ENCODE measurements at regions not wholly inside any gene's neighbourhood (a gene's known extent, or its start where the extent isn't known, plus 50 kb on each side); places are given as distances from the start of the nearest gene placed in this dataset.

- TF ChIP-seq, protein P1, sequence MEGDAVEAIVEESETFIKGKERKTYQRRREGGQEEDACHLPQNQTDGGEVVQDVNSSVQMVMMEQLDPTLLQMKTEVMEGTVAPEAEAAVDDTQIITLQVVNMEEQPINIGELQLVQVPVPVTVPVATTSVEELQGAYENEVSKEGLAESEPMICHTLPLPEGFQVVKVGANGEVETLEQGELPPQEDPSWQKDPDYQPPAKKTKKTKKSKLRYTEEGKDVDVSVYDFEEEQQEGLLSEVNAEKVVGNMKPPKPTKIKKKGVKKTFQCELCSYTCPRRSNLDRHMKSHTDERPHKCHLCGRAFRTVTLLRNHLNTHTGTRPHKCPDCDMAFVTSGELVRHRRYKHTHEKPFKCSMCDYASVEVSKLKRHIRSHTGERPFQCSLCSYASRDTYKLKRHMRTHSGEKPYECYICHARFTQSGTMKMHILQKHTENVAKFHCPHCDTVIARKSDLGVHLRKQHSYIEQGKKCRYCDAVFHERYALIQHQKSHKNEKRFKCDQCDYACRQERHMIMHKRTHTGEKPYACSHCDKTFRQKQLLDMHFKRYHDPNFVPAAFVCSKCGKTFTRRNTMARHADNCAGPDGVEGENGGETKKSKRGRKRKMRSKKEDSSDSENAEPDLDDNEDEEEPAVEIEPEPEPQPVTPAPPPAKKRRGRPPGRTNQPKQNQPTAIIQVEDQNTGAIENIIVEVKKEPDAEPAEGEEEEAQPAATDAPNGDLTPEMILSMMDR (IDR thresholded peaks at IDR 0.05), result no peak
- TF ChIP-seq EZH2 (IDR thresholded peaks at IDR 0.05) (no peak), EZH2phosphoT487 (IDR thresholded peaks at IDR 0.05) (no peak)
These were observed 1370.7 kb upstream of the CDH2 start for GRCh38 chr18:29547626-29548025.
